ENCODE measurements at regions not wholly inside any gene's neighbourhood (a gene's known extent, or its start where the extent isn't known, plus 50 kb on each side); places are given as distances from the start of the nearest gene placed in this dataset.

- TF ChIP-seq CTCF (IDR thresholded peaks at IDR 0.05 in 8 of 11, conservative IDR thresholded peaks at IDR 0.05 in 3 of 11), result no peak
- no peak for TF ChIP-seq POLR2A (IDR thresholded peaks at IDR 0.05)
These were observed 164.4 kb upstream of the EPHA5 start for GRCh38 chr4:65834707-65835106.
